Naive thymus-derived CD8-positive, alpha-beta T cell (primary cell): ENCODE measurements at regions not wholly inside any gene's neighbourhood (a gene's known extent, or its start where the extent isn't known, plus 50 kb on each side); places are given as distances from the start of the nearest gene placed in this dataset.
"Not testable (repeated sequence)": the region's sequence is repeated elsewhere in the genome, so short reads cannot be mapped to it uniquely, and the experiment has no call there.

Source experiments
- ATAC-seq, 2 donors: fragments of 150-1000 bp; cut with Tn5 transposase in 1 of 2; sonication (Bioruptor Pico), chemical (Tn5 transposase) in 1 of 2; 1 replicate in 1 of 2; 2 replicates in 1 of 2; pipeline ENCODE4 v1.10.0; 2021; ENCODE audit warnings: mild to moderate bottlenecking in 2 of 2, moderate library complexity in 2 of 2
- POLR2A ChIA-PET: fragments of 350-600 bp; sonication (Branson Sonifier 250); formaldehyde crosslinking; loops from one replicate; lab custom pipeline; 2021; ENCODE audit warnings: antibody characterized with exemption; lab: Charles Lee
- DNase-seq, 10 donors: peaks; one replicate each; pipeline versions ENCODE4 v3.0.0 to v3.0.0-alpha.2; 2020 to 2022
- H3K27ac Mint-ChIP-seq, 10 donors: one replicate each; pipeline ENCODE4 v1.8.0; 2020 to 2022; ENCODE audit warnings: mild to moderate bottlenecking in 10 of 10, mixed read lengths in 10 of 10, moderate library complexity in 4 of 10, inconsistent platforms in 1 of 10
- H3K27me3 Mint-ChIP-seq, 5 donors: one replicate each; pipeline ENCODE4 v1.8.0; 2021 to 2022; ENCODE audit warnings: mixed read lengths in 5 of 5
- H3K36me3 Mint-ChIP-seq, 3 donors: one replicate each; pipeline ENCODE4 v1.8.0; 2020 to 2022; ENCODE audit warnings: mixed read lengths in 3 of 3, mild to moderate bottlenecking in 2 of 3, inconsistent platforms in 1 of 3
- H3K4me1 Mint-ChIP-seq, 4 donors: one replicate each; pipeline ENCODE4 v1.8.0; 2021 to 2022; ENCODE audit warnings: mixed read lengths in 4 of 4
- H3K4me3 Mint-ChIP-seq, 10 donors: one replicate each; pipeline ENCODE4 v1.8.0; 2020 to 2022; ENCODE audit warnings: mild to moderate bottlenecking in 10 of 10, mixed read lengths in 10 of 10, moderate library complexity in 6 of 10, inconsistent platforms in 1 of 10
- H3K9me3 Mint-ChIP-seq, 9 donors: one replicate each; pipeline ENCODE4 v1.8.0; 2020 to 2022; ENCODE audit warnings: mixed read lengths in 9 of 9, mild to moderate bottlenecking in 3 of 9, inconsistent platforms in 1 of 9, moderate library complexity in 1 of 9

GRCh38 chr14:89695846-89696245, 258.7 kb downstream of the EFCAB11 start:
- no peak for ATAC-seq
- POLR2A ChIA-PET = interaction anchor here (1.4 kb wide), 1 partner anchor 25 kb away, joined by 4 read pairs; no protein-coding TSS in a partner anchor
- no peaks in the 10 kb centered on the region for H3K36me3 Mint-ChIP-seq
- peaks cover 9 to 30% (median 19%) of the 10 kb centered on the region in 4 donors for H3K4me1 Mint-ChIP-seq
- H3K9me3 Mint-ChIP-seq = peaks cover 0 to 9% (median 0%) of the 10 kb centered on the region in 9 donors
- H3K4me3 Mint-ChIP-seq = no peak overlapping the region
- no peaks in the 10 kb centered on the region for H3K27me3 Mint-ChIP-seq
- no peak for DNase-seq
- peak overlapping the region in 2 of 10 donors; percentile 34 to 35 for H3K27ac Mint-ChIP-seq

- H3K36me3 Mint-ChIP-seq = peaks cover 0 to 5% (median 0%) of the 10 kb centered on the region in 3 donors
- no peak for DNase-seq
- no peak overlapping the region for H3K27ac Mint-ChIP-seq
- no peak for ATAC-seq
- no peak overlapping the region for H3K4me3 Mint-ChIP-seq
- H3K27me3 Mint-ChIP-seq = no peaks in the 10 kb centered on the region
- H3K9me3 Mint-ChIP-seq = peaks cover 0 to 19% (median 2%) of the 10 kb centered on the region in 9 donors
- peaks cover 2 to 22% (median 13%) of the 10 kb centered on the region in 4 donors for H3K4me1 Mint-ChIP-seq
- POLR2A ChIA-PET = interaction anchor here (1.2 kb wide), 2 partner anchors 10 to 31 kb away, joined by 3 read pairs; no protein-coding TSS in a partner anchor
These were observed 264.4 kb downstream of the EFCAB11 start for GRCh38 chr14:89690139-89690538.

GRCh38 chr14:89689711-89690110, 264.8 kb downstream of the EFCAB11 start:
- H3K27me3 Mint-ChIP-seq, ATAC-seq, H3K4me3 Mint-ChIP-seq, DNase-seq, H3K36me3 Mint-ChIP-seq: not testable (repeated sequence)
- Mint-ChIP-seq H3K9me3 (peaks cover 0 to 19% (median 2%) of the 10 kb centered on the region in 9 donors), H3K27ac (peak overlapping the region in 1 of 10 donors; percentile 25), H3K4me1 (peaks cover 2 to 22% (median 13%) of the 10 kb centered on the region in 4 donors)
- POLR2A ChIA-PET = interaction anchor here (0.6 to 1.2 kb wide), 3 partner anchors 10 to 31 kb away, joined by 3 to 4 read pairs (median 3); no protein-coding TSS in a partner anchor

- no peak for ATAC-seq
- DNase-seq = no peak
- H3K9me3 Mint-ChIP-seq = peaks cover 0 to 19% (median 3%) of the 10 kb centered on the region in 9 donors
- no peaks in the 10 kb centered on the region for H3K27me3 Mint-ChIP-seq
- H3K27ac Mint-ChIP-seq = peak overlapping the region in 1 of 10 donors; percentile 57
- POLR2A ChIA-PET = interaction anchor here (0.7 kb wide), 1 partner anchor 16 kb away, joined by 4 read pairs; no protein-coding TSS in a partner anchor
- peaks cover 0 to 13% (median 0%) of the 10 kb centered on the region in 3 donors for H3K36me3 Mint-ChIP-seq
- no peak overlapping the region for H3K4me3 Mint-ChIP-seq
- peaks cover 4 to 27% (median 15%) of the 10 kb centered on the region in 4 donors for H3K4me1 Mint-ChIP-seq
These were observed 265.9 kb downstream of the EFCAB11 start for GRCh38 chr14:89688507-89689211.

GRCh38 chr14:89687129-89687528, 267.4 kb downstream of the EFCAB11 start:
- H3K27ac Mint-ChIP-seq = peak overlapping the region in 6 of 10 donors; percentile 2 to 75 (median 36)
- DNase-seq, H3K27me3 Mint-ChIP-seq, H3K4me3 Mint-ChIP-seq, ATAC-seq, POLR2A ChIA-PET: not testable (repeated sequence)
- H3K36me3 Mint-ChIP-seq = peaks cover 0 to 15% (median 0%) of the 10 kb centered on the region in 3 donors
- H3K9me3 Mint-ChIP-seq = peaks cover 0 to 19% (median 3%) of the 10 kb centered on the region in 9 donors
- peaks cover 17 to 39% (median 24%) of the 10 kb centered on the region in 4 donors for H3K4me1 Mint-ChIP-seq

GRCh38 chr14:89684139-89684538, 267.1 kb upstream of the FOXN3 start:
- peaks cover 27 to 49% (median 42%) of the 10 kb centered on the region in 4 donors for H3K4me1 Mint-ChIP-seq
- H3K4me3 Mint-ChIP-seq = peak overlapping the region in 1 of 10 donors; percentile 47
- no peaks in the 10 kb centered on the region for H3K27me3 Mint-ChIP-seq
- H3K36me3 Mint-ChIP-seq = peaks cover 0 to 12% (median 0%) of the 10 kb centered on the region in 3 donors
- H3K9me3 Mint-ChIP-seq = peaks cover 0 to 11% (median 4%) of the 10 kb centered on the region in 9 donors
- DNase-seq = no peak
- ATAC-seq = no peak
- POLR2A ChIA-PET = no interaction called here
- H3K27ac Mint-ChIP-seq = peak overlapping the region in 6 of 10 donors; percentile 56 to 83 (median 76)

- peak overlapping the region; percentile 58 to 90 (median 83) for H3K4me3 Mint-ChIP-seq
- peaks cover 21 to 49% (median 44%) of the 10 kb centered on the region in 4 donors for H3K4me1 Mint-ChIP-seq
- H3K27ac Mint-ChIP-seq = peak overlapping the region; percentile 78 to 99 (median 95)
- peaks cover 0 to 7% (median 3%) of the 10 kb centered on the region in 9 donors for H3K9me3 Mint-ChIP-seq
- POLR2A ChIA-PET = interaction anchor here (0.6 to 3.4 kb wide), 11 partner anchors 10 to 117 kb away, joined by 3 to 25 read pairs (median 4); no protein-coding TSS in a partner anchor
- DNase-seq (peak in 7 of 10 donors; percentile 8 to 47 (median 24)), ATAC-seq (peak; percentile 78 to 85)
- peaks cover 0 to 9% (median 0%) of the 10 kb centered on the region in 3 donors for H3K36me3 Mint-ChIP-seq
- no peaks in the 10 kb centered on the region for H3K27me3 Mint-ChIP-seq
These were observed 264.3 kb upstream of the FOXN3 start for GRCh38 chr14:89681086-89682018.

- peaks cover 0 to 5% (median 2%) of the 10 kb centered on the region in 9 donors for H3K9me3 Mint-ChIP-seq
- peak overlapping the region in 8 of 10 donors; percentile 1 to 87 (median 52) for H3K4me3 Mint-ChIP-seq
- POLR2A ChIA-PET = interaction anchor here (0.6 to 3.4 kb wide), 6 partner anchors 10 to 276 kb away, joined by 3 to 21 read pairs (median 3); no protein-coding TSS in a partner anchor
- no peaks in the 10 kb centered on the region for H3K27me3 Mint-ChIP-seq
- H3K27ac Mint-ChIP-seq = peak overlapping the region; percentile 37 to 99 (median 94)
- peaks cover 0 to 9% (median 0%) of the 10 kb centered on the region in 3 donors for H3K36me3 Mint-ChIP-seq
- DNase-seq = no peak
- H3K4me1 Mint-ChIP-seq = peaks cover 26 to 55% (median 52%) of the 10 kb centered on the region in 4 donors
- no peak for ATAC-seq
These were observed 263.1 kb upstream of the FOXN3 start for GRCh38 chr14:89680156-89680555.

- H3K36me3 Mint-ChIP-seq = peaks cover 0 to 1% (median 0%) of the 10 kb centered on the region in 3 donors
- H3K4me3 Mint-ChIP-seq = no peak overlapping the region
- DNase-seq (no peak), ATAC-seq (no peak)
- H3K27me3 Mint-ChIP-seq = no peaks in the 10 kb centered on the region
- H3K4me1 Mint-ChIP-seq = peaks cover 24 to 57% (median 52%) of the 10 kb centered on the region in 4 donors
- POLR2A ChIA-PET = interaction anchor here (0.6 to 1.5 kb wide), 3 partner anchors 10 to 67 kb away, joined by 3 to 4 read pairs (median 3); no protein-coding TSS in a partner anchor
- peak overlapping the region in 6 of 10 donors; percentile 11 to 82 (median 49) for H3K27ac Mint-ChIP-seq
- H3K9me3 Mint-ChIP-seq = peaks cover 0 to 3% (median 0%) of the 10 kb centered on the region in 9 donors
These were observed 261.7 kb upstream of the FOXN3 start for GRCh38 chr14:89678768-89679167.

- Mint-ChIP-seq H3K36me3 (no peaks in the 10 kb centered on the region), H3K27me3 (no peaks in the 10 kb centered on the region), H3K4me1 (peaks cover 17 to 46% (median 40%) of the 10 kb centered on the region in 4 donors), H3K27ac (peak overlapping the region in 6 of 10 donors; percentile 10 to 63 (median 49)), H3K4me3 (no peak overlapping the region), H3K9me3 (no peaks in the 10 kb centered on the region)
- DNase-seq (no peak), ATAC-seq (no peak)
- POLR2A ChIA-PET = interaction anchor here (0.9 kb wide), 1 partner anchor 45 kb away, joined by 3 read pairs; no protein-coding TSS in a partner anchor
These were observed 258.6 kb upstream of the FOXN3 start for GRCh38 chr14:89675590-89675989.

- no peak for DNase-seq
- no peak for ATAC-seq
- no peaks in the 10 kb centered on the region for H3K9me3 Mint-ChIP-seq
- peaks cover 13 to 39% (median 34%) of the 10 kb centered on the region in 4 donors for H3K4me1 Mint-ChIP-seq
- no peaks in the 10 kb centered on the region for H3K27me3 Mint-ChIP-seq
- POLR2A ChIA-PET = interaction anchor here (0.9 to 2.5 kb wide), 2 partner anchors 46 kb away, joined by 3 to 7 read pairs; no protein-coding TSS in a partner anchor
- H3K27ac Mint-ChIP-seq = peak overlapping the region in 2 of 10 donors; percentile 4 to 74
- no peak overlapping the region for H3K4me3 Mint-ChIP-seq
- no peaks in the 10 kb centered on the region for H3K36me3 Mint-ChIP-seq
These were observed 257.9 kb upstream of the FOXN3 start for GRCh38 chr14:89674936-89675335.
